ENCODE measurements at regions not wholly inside any gene's neighbourhood (a gene's known extent, or its start where the extent isn't known, plus 50 kb on each side); places are given as distances from the start of the nearest gene placed in this dataset.

DNA sequence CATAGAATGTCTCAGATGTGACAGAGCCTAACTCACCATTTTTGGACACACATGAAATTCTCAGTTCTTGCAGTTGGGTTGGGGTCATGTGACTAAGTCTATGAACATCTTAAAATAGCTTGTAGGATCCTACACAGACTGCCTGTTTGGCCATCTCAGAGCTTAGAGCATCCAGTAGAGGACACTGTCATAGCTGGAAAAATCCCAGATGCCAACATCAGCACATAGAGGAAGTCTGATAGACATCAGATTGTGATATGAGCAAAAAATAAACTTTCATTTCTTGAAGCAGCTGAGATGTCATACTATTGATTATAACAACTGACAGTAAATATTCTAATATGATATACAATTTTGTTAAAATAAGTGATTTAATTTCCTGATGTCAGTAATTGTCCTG is 207.1 kb downstream of the TRAM1L1 start:
- intact Hi-C loops (cut with DNase I), result no loop called here
- Histone ChIP-seq H3K9me3 (no peaks in the 10 kb centered on the region), H3K36me3 (no peaks in the 10 kb centered on the region), H3K4me3 (no peak overlapping the region), H3K27me3 (no peaks in the 10 kb centered on the region), H3K4me1 (no peaks in the 10 kb centered on the region), H3K27ac (no peak overlapping the region)
- DNase-seq, result no peak
- TF ChIP-seq EP300 (IDR thresholded peaks at IDR 0.05), result no peak
- TF ChIP-seq POLR2A (IDR thresholded peaks at IDR 0.05), result no peak
- no peak for TF ChIP-seq CTCF (IDR thresholded peaks at IDR 0.05)
- no peak for TF ChIP-seq POLR2AphosphoS5 (IDR thresholded peaks at IDR 0.05)

GRCh38 chr4:116877069-116877468 is 208.3 kb downstream of the TRAM1L1 start:
- Histone ChIP-seq H3K27me3 (no peaks in the 10 kb centered on the region), H3K4me3 (no peak overlapping the region), H3K27ac (no peak overlapping the region), H3K36me3 (no peaks in the 10 kb centered on the region), H3K9me3 (no peaks in the 10 kb centered on the region), H3K4me1 (no peaks in the 10 kb centered on the region)
- TF ChIP-seq EP300 (IDR thresholded peaks at IDR 0.05) (no peak), CTCF (IDR thresholded peaks at IDR 0.05) (no peak), POLR2A (IDR thresholded peaks at IDR 0.05) (no peak), POLR2AphosphoS5 (IDR thresholded peaks at IDR 0.05) (no peak)
- 62 to 79% methylated on average over 1 of the region's 1 CpG for WGBS, 2 donors
- intact Hi-C loops (cut with DNase I), result no loop called here
- DNase-seq, result no peak

GRCh38 chr4:116872941-116873340 is 212.4 kb downstream of the TRAM1L1 start:
- intact Hi-C loops (cut with DNase I), result no loop called here
- no peak overlapping the region for H3K4me3 ChIP-seq
- no peak overlapping the region for H3K27ac ChIP-seq
- TF ChIP-seq EP300 (IDR thresholded peaks at IDR 0.05), result no peak
- no peak for TF ChIP-seq POLR2AphosphoS5 (IDR thresholded peaks at IDR 0.05)
- TF ChIP-seq CTCF (IDR thresholded peaks at IDR 0.05), result no peak
- TF ChIP-seq POLR2A (IDR thresholded peaks at IDR 0.05), result no peak
- no peaks in the 10 kb centered on the region for H3K9me3 ChIP-seq
- H3K4me1 ChIP-seq, result no peaks in the 10 kb centered on the region
- no peaks in the 10 kb centered on the region for H3K36me3 ChIP-seq
- DNase-seq, result no peak
- no peaks in the 10 kb centered on the region for H3K27me3 ChIP-seq
- WGBS, 2 donors, result 16 to 49% methylated on average over 1 of the region's 1 CpG

DNA sequence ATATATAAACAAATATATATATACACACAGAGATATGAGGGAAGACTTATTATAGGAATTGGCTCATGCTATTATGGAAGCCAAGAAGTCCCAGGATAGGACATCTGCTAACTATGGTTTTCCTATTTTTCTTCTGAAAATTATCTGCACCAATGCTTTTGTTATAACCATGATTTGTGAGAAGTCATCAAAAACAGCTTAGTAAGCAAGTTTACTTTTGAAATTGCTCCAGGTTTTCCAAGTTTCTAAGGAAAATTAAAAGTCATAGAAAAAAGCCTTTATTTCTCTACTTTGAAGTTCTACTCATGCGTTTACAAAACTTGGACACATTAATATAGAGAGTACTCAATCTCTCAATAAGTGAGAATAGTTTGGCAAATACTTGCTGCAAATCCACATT is 213.1 kb downstream of the TRAM1L1 start:
- Histone ChIP-seq H3K4me1 (no peaks in the 10 kb centered on the region), H3K9me3 (no peaks in the 10 kb centered on the region), H3K4me3 (no peak overlapping the region), H3K27ac (no peak overlapping the region), H3K27me3 (no peaks in the 10 kb centered on the region), H3K36me3 (no peaks in the 10 kb centered on the region)
- TF ChIP-seq CTCF (IDR thresholded peaks at IDR 0.05), result no peak
- no peak for TF ChIP-seq POLR2AphosphoS5 (IDR thresholded peaks at IDR 0.05)
- TF ChIP-seq POLR2A (IDR thresholded peaks at IDR 0.05), result no peak
- no peak for TF ChIP-seq EP300 (IDR thresholded peaks at IDR 0.05)
- intact Hi-C loops (cut with DNase I), result no loop called here
- WGBS, 2 donors, result 84 to 86% methylated on average over 1 of the region's 1 CpG
- no peak for DNase-seq

- TF ChIP-seq CTCF (IDR thresholded peaks at IDR 0.05) (no peak), POLR2A (IDR thresholded peaks at IDR 0.05) (no peak), EP300 (IDR thresholded peaks at IDR 0.05) (no peak), POLR2AphosphoS5 (IDR thresholded peaks at IDR 0.05) (no peak)
- H3K4me3 ChIP-seq, result no peak overlapping the region
- no peak for DNase-seq
- intact Hi-C loops (cut with DNase I), result no loop called here
- H3K27ac ChIP-seq, result no peak overlapping the region
- H3K4me1 ChIP-seq, result no peaks in the 10 kb centered on the region
- H3K9me3 ChIP-seq, result no peaks in the 10 kb centered on the region
- no peaks in the 10 kb centered on the region for H3K27me3 ChIP-seq
- WGBS, 2 donors, result 19 to 52% methylated on average over 3 of the region's 3 CpGs
- no peaks in the 10 kb centered on the region for H3K36me3 ChIP-seq
These were observed 214.7 kb downstream of the TRAM1L1 start for GRCh38 chr4:116870686-116871085.

Data from sigmoid colon (tissue), 6 donors.